Natural killer cell (primary cell): ENCODE measurements at regions not wholly inside any gene's neighbourhood (a gene's known extent, or its start where the extent isn't known, plus 50 kb on each side); places are given as distances from the start of the nearest gene placed in this dataset.

Experiments used
- ATAC-seq, 3 donors: fragments of 150-1000 bp in 2 of 3; fragments of 200-7000 bp in 1 of 3; cut with Tn5 transposase; 1 replicate in 1 of 3; 2 replicates in 2 of 3; pipeline ENCODE4 v1.10.0; 2021; ENCODE audit warnings: mild to moderate bottlenecking in 2 of 3, moderate library complexity in 2 of 3
- DNase-seq, 2 donors: peaks; one replicate each; pipeline versions ENCODE4 v3.0.0 to v3.0.0-alpha.2; 2013 to 2021; ENCODE audit warnings: mixed read lengths in 1 of 2
- H3K27ac ChIP-seq: one replicate; pipeline ENCODE4 v1.5.1; 2013; ENCODE audit warnings: mild to moderate bottlenecking, low read length
- H3K27me3 ChIP-seq: one replicate; pipeline ENCODE4 v1.6.1; 2013; ENCODE audit warnings: low read length; ENCODE audit not compliant: control insufficient read depth, insufficient read depth
- H3K36me3 ChIP-seq: one replicate; pipeline ENCODE4 v1.6.1; 2013; ENCODE audit warnings: low read length; ENCODE audit not compliant: control insufficient read depth, insufficient read depth
- H3K4me1 ChIP-seq: one replicate; pipeline ENCODE4 v1.6.1; 2013; ENCODE audit warnings: low read length; ENCODE audit not compliant: control insufficient read depth, insufficient read depth
- H3K4me3 ChIP-seq: one replicate; pipeline ENCODE4 v1.5.1; 2013; ENCODE audit warnings: low read length
- H3K9me3 ChIP-seq: one replicate; pipeline ENCODE4 v1.6.1; 2013; ENCODE audit warnings: low read length; ENCODE audit not compliant: control insufficient read depth, insufficient read depth
- H3K27ac Mint-ChIP-seq, 2 donors: one replicate each; pipeline ENCODE4 v1.8.0; 2022; ENCODE audit warnings: mild to moderate bottlenecking in 2 of 2, mixed read lengths in 2 of 2, moderate library complexity in 1 of 2
- H3K27me3 Mint-ChIP-seq, 2 donors: one replicate each; pipeline ENCODE4 v1.8.0; 2022; ENCODE audit warnings: low read depth in 2 of 2, mixed read lengths in 2 of 2
- H3K36me3 Mint-ChIP-seq: one replicate; pipeline ENCODE4 v1.8.0; 2022; ENCODE audit warnings: mixed read lengths
- H3K4me1 Mint-ChIP-seq, 2 donors: one replicate each; pipeline ENCODE4 v1.8.0; 2022; ENCODE audit warnings: mixed read lengths in 2 of 2
- H3K4me3 Mint-ChIP-seq: one replicate; pipeline ENCODE4 v1.8.0; 2022; ENCODE audit warnings: mild to moderate bottlenecking, moderate library complexity, mixed read lengths
- H3K9me3 Mint-ChIP-seq, 2 donors: one replicate each; pipeline ENCODE4 v1.8.0; 2022; ENCODE audit warnings: mixed read lengths in 2 of 2
- WGBS: methylation state at CpG from one replicate; pipeline ENCODE4 v1.1.7; 2013; ENCODE audit warnings: missing lambda C conversion rate; ENCODE audit not compliant: insufficient coverage; 5-methylcytosine and 5-hydroxymethylcytosine counted together
- intact Hi-C: fragments of 100-400 bp; cut with micrococcal nuclease; formaldehyde crosslinking; loops from one replicate; pipeline ENCODE4 v1.14.2; 2022
- TF ChIP-seq, protein P1 (sequence below): fragments of 200-600 bp; IDR thresholded peaks from one replicate; pipeline ENCODE4 v1.8.0; 2022; ENCODE audit warnings: antibody characterized with exemption

DNA sequence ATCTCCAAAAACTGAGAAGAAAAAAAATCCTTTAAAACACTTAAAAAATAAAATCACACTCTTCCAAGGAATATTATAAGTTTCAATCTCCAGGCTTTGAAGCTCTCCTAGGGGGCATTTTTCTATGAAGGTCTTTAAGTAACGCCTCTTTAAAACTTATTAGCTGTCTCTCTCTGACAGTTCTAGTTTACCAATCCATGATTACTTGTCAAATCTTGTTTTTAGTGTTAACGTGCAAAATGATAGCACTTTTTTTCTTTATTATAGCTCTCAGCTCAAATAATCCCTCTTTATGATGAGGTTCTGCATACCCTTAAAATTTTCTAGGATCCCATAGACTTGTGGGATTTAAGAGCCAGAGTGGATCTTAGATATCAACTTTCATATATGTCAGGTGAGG, 369.0 kb downstream of the DOK5 start:
- Histone ChIP-seq H3K27me3 (no peaks in the 10 kb centered on the region), H3K4me3 (no peak overlapping the region), H3K27ac (no peak overlapping the region), H3K4me1 (no peaks in the 10 kb centered on the region), H3K36me3 (no peaks in the 10 kb centered on the region), H3K9me3 (no peaks in the 10 kb centered on the region)
- H3K36me3 Mint-ChIP-seq, result no peaks in the 10 kb centered on the region
- TF ChIP-seq, protein P1, sequence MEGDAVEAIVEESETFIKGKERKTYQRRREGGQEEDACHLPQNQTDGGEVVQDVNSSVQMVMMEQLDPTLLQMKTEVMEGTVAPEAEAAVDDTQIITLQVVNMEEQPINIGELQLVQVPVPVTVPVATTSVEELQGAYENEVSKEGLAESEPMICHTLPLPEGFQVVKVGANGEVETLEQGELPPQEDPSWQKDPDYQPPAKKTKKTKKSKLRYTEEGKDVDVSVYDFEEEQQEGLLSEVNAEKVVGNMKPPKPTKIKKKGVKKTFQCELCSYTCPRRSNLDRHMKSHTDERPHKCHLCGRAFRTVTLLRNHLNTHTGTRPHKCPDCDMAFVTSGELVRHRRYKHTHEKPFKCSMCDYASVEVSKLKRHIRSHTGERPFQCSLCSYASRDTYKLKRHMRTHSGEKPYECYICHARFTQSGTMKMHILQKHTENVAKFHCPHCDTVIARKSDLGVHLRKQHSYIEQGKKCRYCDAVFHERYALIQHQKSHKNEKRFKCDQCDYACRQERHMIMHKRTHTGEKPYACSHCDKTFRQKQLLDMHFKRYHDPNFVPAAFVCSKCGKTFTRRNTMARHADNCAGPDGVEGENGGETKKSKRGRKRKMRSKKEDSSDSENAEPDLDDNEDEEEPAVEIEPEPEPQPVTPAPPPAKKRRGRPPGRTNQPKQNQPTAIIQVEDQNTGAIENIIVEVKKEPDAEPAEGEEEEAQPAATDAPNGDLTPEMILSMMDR, result no peak
- no peak for ATAC-seq
- intact Hi-C loops, result no loop called here
- H3K4me3 Mint-ChIP-seq, result no peak overlapping the region
- WGBS, result 82% methylated on average over 2 of the region's 2 CpGs
- DNase-seq, result no peak
- H3K9me3 Mint-ChIP-seq, result peaks cover 0 to 7% of the 10 kb centered on the region in 2 donors
- H3K27me3 Mint-ChIP-seq, result no peaks in the 10 kb centered on the region
- no peak overlapping the region for H3K27ac Mint-ChIP-seq
- H3K4me1 Mint-ChIP-seq, result no peaks in the 10 kb centered on the region

DNA sequence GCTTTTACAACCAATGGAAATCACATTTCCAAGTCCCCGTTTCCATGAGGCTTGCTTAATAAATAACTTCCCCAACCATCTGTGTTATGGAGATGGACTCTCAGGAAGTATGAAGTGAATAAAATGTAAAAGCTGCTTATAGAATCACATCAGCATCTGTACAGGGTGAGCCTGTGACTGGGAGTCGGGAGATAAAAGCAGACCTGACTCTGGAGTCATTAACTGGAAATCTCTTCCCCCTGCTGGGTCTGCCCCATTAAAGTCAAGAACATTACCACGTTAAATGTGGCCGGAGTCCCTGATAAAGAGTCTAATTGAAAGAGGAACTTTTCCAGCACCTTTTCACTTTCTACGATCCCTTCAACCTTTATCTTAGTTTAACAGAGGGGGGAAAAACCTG, 368.5 kb downstream of the DOK5 start:
- no peaks in the 10 kb centered on the region for H3K4me1 Mint-ChIP-seq
- H3K27ac Mint-ChIP-seq, result no peak overlapping the region
- no peaks in the 10 kb centered on the region for H3K27me3 ChIP-seq
- intact Hi-C loops, result no loop called here
- peaks cover 0 to 7% of the 10 kb centered on the region in 2 donors for H3K9me3 Mint-ChIP-seq
- DNase-seq, result no peak
- no peaks in the 10 kb centered on the region for H3K36me3 Mint-ChIP-seq
- TF ChIP-seq, protein P1, result no peak
- no peaks in the 10 kb centered on the region for H3K4me1 ChIP-seq
- 39% methylated on average over 3 of the region's 5 CpGs for WGBS
- no peaks in the 10 kb centered on the region for H3K9me3 ChIP-seq
- no peak overlapping the region for H3K4me3 ChIP-seq
- no peaks in the 10 kb centered on the region for H3K36me3 ChIP-seq
- H3K27me3 Mint-ChIP-seq, result no peaks in the 10 kb centered on the region
- H3K27ac ChIP-seq, result no peak overlapping the region
- no peak overlapping the region for H3K4me3 Mint-ChIP-seq
- no peak for ATAC-seq

DNA sequence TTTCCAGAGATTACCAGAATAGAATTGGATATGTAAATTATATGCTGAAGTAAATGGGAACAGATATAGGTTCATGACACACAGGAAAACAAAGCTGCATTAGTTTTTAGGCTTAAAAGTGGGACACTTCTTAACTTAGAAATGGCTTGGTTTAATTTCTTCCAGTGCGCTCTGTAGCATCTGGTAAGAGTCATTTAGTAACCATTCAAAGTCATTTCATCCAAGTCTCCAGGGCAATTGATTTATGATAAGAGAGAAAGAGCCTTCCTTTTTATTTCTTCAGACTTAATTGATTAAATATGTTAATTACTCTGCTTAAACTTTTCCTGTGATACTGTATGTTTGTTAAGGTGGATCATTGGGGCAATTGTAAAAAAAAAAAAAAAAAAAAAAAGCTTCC, 368.0 kb downstream of the DOK5 start:
- Mint-ChIP-seq H3K4me1 (no peaks in the 10 kb centered on the region), H3K9me3 (peaks cover 0 to 7% of the 10 kb centered on the region in 2 donors), H3K27ac (no peak overlapping the region), H3K4me3 (no peak overlapping the region), H3K36me3 (no peaks in the 10 kb centered on the region), H3K27me3 (no peaks in the 10 kb centered on the region)
- no peak overlapping the region for H3K27ac ChIP-seq
- WGBS, result 100% methylated on average over 1 of the region's 1 CpG
- H3K4me3 ChIP-seq, result no peak overlapping the region
- H3K36me3 ChIP-seq, result no peaks in the 10 kb centered on the region
- no peaks in the 10 kb centered on the region for H3K27me3 ChIP-seq
- no peaks in the 10 kb centered on the region for H3K9me3 ChIP-seq
- ATAC-seq, result no peak
- intact Hi-C loops, result no loop called here
- no peak for DNase-seq
- H3K4me1 ChIP-seq, result no peaks in the 10 kb centered on the region
- TF ChIP-seq, protein P1, result no peak

DNA sequence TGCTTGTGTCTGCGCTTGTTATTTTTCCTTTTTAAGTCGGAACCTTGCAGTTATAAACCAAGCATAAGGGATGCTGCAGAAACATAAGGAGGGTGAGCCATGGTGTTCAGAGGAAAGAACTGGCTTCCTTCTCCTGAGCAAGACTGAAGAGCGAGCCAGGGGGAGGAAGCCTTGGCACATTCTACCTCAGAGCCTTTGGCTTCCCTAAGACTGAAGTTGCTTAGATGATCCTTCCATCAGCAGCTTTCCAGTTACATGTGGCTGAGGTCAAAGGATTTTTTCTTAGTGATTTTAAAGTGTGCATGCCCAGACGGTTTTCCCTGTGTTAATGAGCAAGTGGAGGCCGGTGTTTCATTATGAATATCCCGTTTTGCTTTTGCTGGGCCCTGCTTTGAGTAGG, 363.8 kb downstream of the DOK5 start:
- TF ChIP-seq, protein P1, result no peak
- no peaks in the 10 kb centered on the region for H3K36me3 Mint-ChIP-seq
- H3K27ac ChIP-seq, result no peak overlapping the region
- WGBS, result 79% methylated on average over 6 of the region's 6 CpGs
- H3K4me1 Mint-ChIP-seq, result no peaks in the 10 kb centered on the region
- H3K4me1 ChIP-seq, result no peaks in the 10 kb centered on the region
- intact Hi-C loops, result no loop called here
- no peaks in the 10 kb centered on the region for H3K27me3 Mint-ChIP-seq
- no peak for ATAC-seq
- no peaks in the 10 kb centered on the region for H3K9me3 ChIP-seq
- peaks cover 0 to 4% of the 10 kb centered on the region in 2 donors for H3K9me3 Mint-ChIP-seq
- no peaks in the 10 kb centered on the region for H3K27me3 ChIP-seq
- no peak overlapping the region for H3K4me3 ChIP-seq
- no peaks in the 10 kb centered on the region for H3K36me3 ChIP-seq
- no peak overlapping the region for H3K4me3 Mint-ChIP-seq
- H3K27ac Mint-ChIP-seq, result no peak overlapping the region
- no peak for DNase-seq
